Heart left ventricle (tissue), 13 donors: ENCODE measurements at regions not wholly inside any gene's neighbourhood (a gene's known extent, or its start where the extent isn't known, plus 50 kb on each side); places are given as distances from the start of the nearest gene placed in this dataset.

Source experiments
- CTCF ChIP-seq, 12 donors: fragments of 200-600 bp; sonication (generic) in 4 of 12; IDR thresholded peaks; one replicate each; pipeline versions ENCODE4 v1.5.0 to v1.8.0; 2018 to 2022; ENCODE audit warnings: antibody characterized with exemption in 12 of 12, mild to moderate bottlenecking in 5 of 12
- POLR2A ChIP-seq, 2 donors: fragments of 450-650 bp; IDR thresholded peaks; one replicate each; pipeline ENCODE4 v1.6.1; 2017; ENCODE audit warnings: antibody characterized with exemption in 2 of 2, mild to moderate bottlenecking in 2 of 2, moderate library complexity in 2 of 2
- donor health status: ischemic (EF 13 %, LVEDD 7.1; RV severe dilation, severe dysfunction).
- donor health status: DM: no; HTN: yes; CAD: no.
- donor health status: DM: no; HTN: no; CAD: no.
- donor health status: ischemic (EF 25% LVEDD 6.9; RV normal size, moderate dysfunction).
- donor health status: ischemic (EF 25% LVEDD 5.7; RV mildly dilated, moderate dysfunction).
- donor health status: ischemic (EF 35%, LVEDD 5.7; RV mildly dilated, moderate dysfunction).
- donor health status: nonischemic (EF 11% LVEDD 7.7; RV severe dilation, severe dysfunction).
- donor health status: DM: yes; HTN: yes; CAD: no.
- donor health status: PGD.
- donor health status: ischemic (EF 29% LVEDD 5.4; RV normal size, mild dysfunction).
- donor health status: nonischemic (EF 23%, LVEDD 6.1; RV moderate dilation, normal function).

GRCh38 chr22:27387561-27387960 is 414.0 kb downstream of the MN1 start:
- TF ChIP-seq POLR2A (IDR thresholded peaks at IDR 0.05) = no peak
- TF ChIP-seq CTCF (IDR thresholded peaks at IDR 0.05) = no peak
